ENCODE measurements at regions not wholly inside any gene's neighbourhood (a gene's known extent, or its start where the extent isn't known, plus 50 kb on each side); places are given as distances from the start of the nearest gene placed in this dataset.
A peak's percentile ranks its signal among the peaks of the same experiment; 100 is the strongest.

DNA sequence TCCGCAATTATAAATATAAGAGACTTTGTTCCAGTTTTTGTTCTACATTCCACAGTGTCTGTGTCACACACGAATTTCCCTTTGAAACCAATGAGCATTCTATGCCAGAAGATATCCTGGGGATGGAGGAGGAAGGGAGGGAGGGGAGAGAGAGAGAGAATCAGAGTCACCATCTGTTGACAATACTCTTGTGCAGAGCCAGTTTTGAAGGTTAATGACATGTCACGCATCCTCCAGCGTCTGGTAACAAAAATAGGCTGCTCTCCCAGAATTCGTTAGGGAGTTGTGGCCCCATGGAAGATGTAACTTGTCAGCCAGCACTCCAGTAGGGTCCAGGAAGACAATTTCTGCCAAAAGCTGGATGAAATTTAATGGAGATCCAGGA is 213.5 kb upstream of the KRR1 start:
- no peak for TF ChIP-seq POLR2A (IDR thresholded peaks at IDR 0.05; ENCODE audit: low read depth, low read length)
- TF ChIP-seq, protein P1, sequence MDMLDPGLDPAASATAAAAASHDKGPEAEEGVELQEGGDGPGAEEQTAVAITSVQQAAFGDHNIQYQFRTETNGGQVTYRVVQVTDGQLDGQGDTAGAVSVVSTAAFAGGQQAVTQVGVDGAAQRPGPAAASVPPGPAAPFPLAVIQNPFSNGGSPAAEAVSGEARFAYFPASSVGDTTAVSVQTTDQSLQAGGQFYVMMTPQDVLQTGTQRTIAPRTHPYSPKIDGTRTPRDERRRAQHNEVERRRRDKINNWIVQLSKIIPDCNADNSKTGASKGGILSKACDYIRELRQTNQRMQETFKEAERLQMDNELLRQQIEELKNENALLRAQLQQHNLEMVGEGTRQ (IDR thresholded peaks at IDR 0.05; ENCODE audit: low read depth, low read length) = no peak
- TF ChIP-seq, protein P2, sequence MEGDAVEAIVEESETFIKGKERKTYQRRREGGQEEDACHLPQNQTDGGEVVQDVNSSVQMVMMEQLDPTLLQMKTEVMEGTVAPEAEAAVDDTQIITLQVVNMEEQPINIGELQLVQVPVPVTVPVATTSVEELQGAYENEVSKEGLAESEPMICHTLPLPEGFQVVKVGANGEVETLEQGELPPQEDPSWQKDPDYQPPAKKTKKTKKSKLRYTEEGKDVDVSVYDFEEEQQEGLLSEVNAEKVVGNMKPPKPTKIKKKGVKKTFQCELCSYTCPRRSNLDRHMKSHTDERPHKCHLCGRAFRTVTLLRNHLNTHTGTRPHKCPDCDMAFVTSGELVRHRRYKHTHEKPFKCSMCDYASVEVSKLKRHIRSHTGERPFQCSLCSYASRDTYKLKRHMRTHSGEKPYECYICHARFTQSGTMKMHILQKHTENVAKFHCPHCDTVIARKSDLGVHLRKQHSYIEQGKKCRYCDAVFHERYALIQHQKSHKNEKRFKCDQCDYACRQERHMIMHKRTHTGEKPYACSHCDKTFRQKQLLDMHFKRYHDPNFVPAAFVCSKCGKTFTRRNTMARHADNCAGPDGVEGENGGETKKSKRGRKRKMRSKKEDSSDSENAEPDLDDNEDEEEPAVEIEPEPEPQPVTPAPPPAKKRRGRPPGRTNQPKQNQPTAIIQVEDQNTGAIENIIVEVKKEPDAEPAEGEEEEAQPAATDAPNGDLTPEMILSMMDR (conservative IDR thresholded peaks at IDR 0.05; ENCODE audit: low read depth, low read length) = no peak
- peak; percentile 4; the same call in 1 of the 2 replicates for TF ChIP-seq SMC3 (IDR thresholded peaks at IDR 0.05; ENCODE audit: low read depth, low read length)
